GM18511 (cell line): ENCODE measurements at regions not wholly inside any gene's neighbourhood (a gene's known extent, or its start where the extent isn't known, plus 50 kb on each side); places are given as distances from the start of the nearest gene placed in this dataset.
"Not testable (repeated sequence)": the region's sequence is repeated elsewhere in the genome, so short reads cannot be mapped to it uniquely, and the experiment has no call there.

Experiments
- ATAC-seq: cut with Tn5 transposase; IDR thresholded peaks from one replicate; pipeline ENCODE4 v1.9.1; 2021; ENCODE audit warnings: mild to moderate bottlenecking, moderate library complexity; ENCODE audit not compliant: unreplicated experiment

- ATAC-seq, result no peak
Observed at GRCh38 chr5:100641833-100642232, 106.7 kb downstream of the FAM174A start.

- ATAC-seq, result no peak
Observed at GRCh38 chr5:100643473-100643872, 108.3 kb downstream of the FAM174A start.

- ATAC-seq, result no peak
Observed at GRCh38 chr5:100644185-100644584, 109.0 kb downstream of the FAM174A start.

GRCh38 chr5:100644776-100645175 is 109.6 kb downstream of the FAM174A start:
- ATAC-seq, result no peak

GRCh38 chr5:100646011-100646410 is 110.8 kb downstream of the FAM174A start:
- ATAC-seq, result no peak

GRCh38 chr5:100646691-100647090 is 111.5 kb downstream of the FAM174A start:
- no peak for ATAC-seq

- ATAC-seq, result peak; percentile 77
Observed at GRCh38 chr5:100647461-100648230, 112.5 kb downstream of the FAM174A start.

GRCh38 chr5:100654895-100655294 is 119.7 kb downstream of the FAM174A start:
- no peak for ATAC-seq

- not testable (repeated sequence) for ATAC-seq
Observed at GRCh38 chr5:100656771-100657170, 121.6 kb downstream of the FAM174A start.

- ATAC-seq, result no peak
Observed at GRCh38 chr5:100659080-100659795, 124.1 kb downstream of the FAM174A start.

- no peak for ATAC-seq
Observed at GRCh38 chr5:100664140-100664539, 129.0 kb downstream of the FAM174A start.

GRCh38 chr5:100667161-100667630 is 132.0 kb downstream of the FAM174A start:
- ATAC-seq, result no peak

GRCh38 chr5:100668511-100668910 is 133.3 kb downstream of the FAM174A start:
- no peak for ATAC-seq

- ATAC-seq, result no peak
Observed at GRCh38 chr5:100676817-100677631, 141.8 kb downstream of the FAM174A start.

GRCh38 chr5:100682625-100683024 is 147.5 kb downstream of the FAM174A start:
- no peak for ATAC-seq

GRCh38 chr5:100683881-100684280 is 148.7 kb downstream of the FAM174A start:
- ATAC-seq, result no peak

- ATAC-seq, result not testable (repeated sequence)
Observed at GRCh38 chr5:100685122-100685521, 149.9 kb downstream of the FAM174A start.

- ATAC-seq, result not testable (repeated sequence)
Observed at GRCh38 chr5:100688834-100689233, 153.7 kb downstream of the FAM174A start.

GRCh38 chr5:100690036-100690560 is 154.9 kb downstream of the FAM174A start:
- no peak for ATAC-seq

- no peak for ATAC-seq
Observed at GRCh38 chr5:100691085-100691484, 155.9 kb downstream of the FAM174A start.

- no peak for ATAC-seq
Observed at GRCh38 chr5:100691548-100691947, 156.4 kb downstream of the FAM174A start.
